Forelimb muscle (tissue), 1 donor: ENCODE measurements at regions not wholly inside any gene's neighbourhood (a gene's known extent, or its start where the extent isn't known, plus 50 kb on each side); places are given as distances from the start of the nearest gene placed in this dataset.

Source experiments
- DNase-seq: peaks from one replicate; pipeline ENCODE4 v3.0.0-alpha.2; 2013; ENCODE audit warnings: low read depth

DNA sequence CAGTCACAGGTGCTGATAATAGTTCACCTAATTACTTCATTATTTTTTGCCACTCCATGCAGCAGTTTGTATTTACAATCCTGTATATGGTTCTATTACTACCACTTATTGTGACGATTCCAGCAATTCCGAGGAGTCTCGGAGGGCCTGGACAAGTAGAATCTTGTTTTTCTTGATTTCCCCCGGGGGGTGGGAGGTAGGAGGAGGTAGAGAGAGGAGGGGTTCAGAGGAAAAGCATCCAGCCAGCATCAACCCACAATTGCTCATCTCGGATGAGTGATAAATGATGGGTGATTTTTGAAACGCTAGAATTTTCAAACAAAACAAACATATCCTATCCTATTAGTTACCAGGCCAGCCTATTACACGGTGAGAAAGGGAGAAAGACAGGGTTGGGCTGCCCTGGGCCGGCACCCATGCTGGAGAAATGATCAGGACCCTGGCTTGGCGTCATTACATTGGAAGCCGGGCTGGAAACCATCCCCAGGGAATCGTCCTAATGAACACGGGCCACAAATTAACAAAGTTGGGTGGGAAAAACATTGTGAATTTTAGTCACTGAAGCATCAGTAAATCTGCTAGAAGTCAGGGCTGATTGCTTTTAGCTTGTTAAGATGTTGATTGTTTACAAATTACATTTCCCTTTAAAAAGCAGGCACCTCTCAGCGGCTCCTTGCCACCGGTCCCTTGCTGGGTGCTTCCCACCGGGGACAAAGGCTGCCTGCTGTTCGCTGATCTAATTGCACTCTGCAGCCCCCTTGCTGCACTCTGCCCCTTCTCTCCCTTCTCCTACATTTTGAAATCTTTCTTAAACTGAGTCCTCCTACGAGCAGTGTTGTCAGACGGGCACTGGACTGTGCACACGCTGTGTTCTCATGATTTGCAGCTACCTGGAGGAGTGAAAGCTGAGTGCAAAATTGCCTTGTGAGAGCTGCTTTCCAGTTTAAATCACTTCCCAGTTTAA, 95.5 kb downstream of the FAM204A start:
- DNase-seq: no peak

- DNase-seq: no peak
These were observed 98.2 kb downstream of the FAM204A start for GRCh38 chr10:118243907-118244306.

DNA sequence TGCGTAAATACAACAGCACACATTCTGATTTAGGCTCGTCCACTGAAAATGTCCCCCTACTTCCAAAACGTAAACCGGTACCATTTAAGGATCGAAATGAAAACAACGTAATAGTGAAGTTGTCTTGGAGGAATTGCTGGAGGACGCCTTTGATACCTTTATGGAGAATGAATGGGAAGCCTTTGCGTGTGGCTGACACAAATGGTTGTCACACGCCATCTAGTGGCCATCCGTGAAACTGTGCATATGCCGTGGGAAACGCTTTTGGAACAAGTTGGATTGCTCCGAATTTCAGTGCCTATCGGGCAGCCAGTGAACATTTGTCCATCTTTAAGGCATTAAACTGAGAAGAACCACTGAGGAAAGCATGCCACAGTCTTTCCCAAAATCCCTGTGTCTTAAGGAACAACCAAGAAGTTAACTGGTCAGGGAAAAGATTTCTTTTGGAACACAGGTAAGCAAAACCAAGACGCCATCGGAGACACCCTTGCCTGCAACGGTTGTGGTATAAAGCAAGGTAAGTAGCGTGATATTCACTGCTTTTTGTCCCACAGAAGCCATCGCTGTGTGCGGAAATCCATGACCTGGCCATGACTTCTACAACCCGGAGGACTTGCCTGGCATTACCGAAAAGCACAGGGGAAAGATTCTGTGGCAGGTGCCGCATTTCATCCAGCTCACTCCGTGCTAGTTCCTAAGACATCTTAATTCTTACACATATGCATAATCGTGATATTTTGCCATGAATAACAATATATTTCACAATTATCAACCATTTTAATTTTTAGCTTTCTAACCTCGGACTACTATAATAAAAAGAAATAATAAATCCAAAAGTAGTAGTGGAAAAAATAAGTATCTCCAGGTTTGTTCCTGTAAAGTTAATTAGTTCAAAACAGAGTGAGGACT, 100.6 kb downstream of the FAM204A start:
- DNase-seq: peak; percentile 78

DNA sequence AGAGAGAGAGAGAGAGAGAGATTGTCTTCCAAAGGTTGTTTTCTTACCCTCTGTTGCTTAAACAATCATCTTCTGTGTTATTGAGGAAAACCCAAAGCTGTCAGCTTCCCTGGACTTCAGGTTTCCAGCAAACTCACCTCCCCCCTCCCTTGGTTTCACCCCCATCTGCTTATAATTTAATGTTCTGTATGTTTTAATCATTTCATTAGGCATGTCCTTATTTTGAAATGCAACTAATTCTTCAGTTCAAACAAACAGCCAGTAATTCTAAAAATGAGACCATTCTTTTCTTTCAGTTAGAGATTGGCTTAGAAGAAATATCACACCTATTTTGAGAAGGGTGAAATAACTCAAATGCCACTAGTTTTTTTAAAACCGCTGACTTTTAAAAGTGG, 102.9 kb downstream of the FAM204A start:
- DNase-seq: no peak

DNA sequence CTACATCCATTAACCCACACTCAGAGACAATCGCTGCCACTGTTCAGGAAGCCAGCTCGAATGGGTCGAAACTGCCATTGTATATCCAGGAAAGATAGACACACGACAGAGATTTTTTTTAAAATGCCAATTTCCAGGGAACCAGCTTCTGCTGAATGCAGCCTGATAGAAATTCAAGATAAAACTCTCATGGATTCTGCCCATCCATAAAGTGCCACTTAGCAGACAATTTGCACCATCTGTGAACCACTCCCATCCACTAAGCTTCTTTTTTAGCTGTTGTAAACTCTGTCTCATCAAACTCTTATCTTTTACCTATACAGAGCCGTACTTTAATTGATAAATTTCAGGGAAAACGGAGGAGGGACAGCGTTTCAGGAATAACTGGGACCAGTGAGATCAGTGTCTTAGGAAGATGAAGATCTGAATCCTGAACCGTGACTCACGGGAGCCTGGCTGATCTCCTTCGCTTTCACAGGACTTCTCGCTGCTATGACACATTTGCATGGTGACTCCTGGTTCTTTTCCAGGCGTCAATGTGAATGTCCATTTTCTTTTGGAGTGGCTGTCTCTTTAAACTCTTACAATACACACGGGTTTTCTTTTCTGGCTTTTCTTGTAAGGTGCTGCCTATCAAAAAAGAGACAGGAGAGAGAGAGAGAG, 103.4 kb downstream of the FAM204A start:
- DNase-seq: no peak

GRCh38 chr10:118237930-118238329, 104.2 kb downstream of the FAM204A start:
- DNase-seq: no peak

GRCh38 chr10:118234683-118235082, 107.4 kb downstream of the FAM204A start:
- DNase-seq: peak; percentile 89

DNA sequence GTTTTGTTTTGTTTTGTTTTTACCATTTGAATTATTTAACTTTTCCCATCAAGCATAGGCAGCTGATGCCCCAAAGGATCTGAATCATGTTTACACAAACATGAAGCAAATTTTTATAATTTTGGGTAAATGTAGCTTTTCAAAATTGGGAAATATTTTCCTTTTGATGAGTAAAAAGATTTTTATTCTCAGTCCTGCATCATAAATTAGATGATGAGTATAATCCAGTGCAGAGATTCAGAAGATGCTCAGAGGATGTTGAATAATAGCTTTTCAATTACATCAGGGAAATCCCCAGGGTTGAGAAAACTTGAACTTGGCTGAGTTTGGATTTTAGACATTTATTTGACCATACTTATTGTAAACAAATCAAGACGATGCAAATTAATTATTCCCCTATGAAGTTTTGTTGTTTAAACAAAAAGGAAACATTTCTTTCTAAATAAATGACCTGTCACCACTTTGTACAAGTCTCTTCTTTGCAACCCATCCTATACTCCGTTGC, 121.7 kb downstream of the FAM204A start:
- peak; percentile 26 for DNase-seq

DNA sequence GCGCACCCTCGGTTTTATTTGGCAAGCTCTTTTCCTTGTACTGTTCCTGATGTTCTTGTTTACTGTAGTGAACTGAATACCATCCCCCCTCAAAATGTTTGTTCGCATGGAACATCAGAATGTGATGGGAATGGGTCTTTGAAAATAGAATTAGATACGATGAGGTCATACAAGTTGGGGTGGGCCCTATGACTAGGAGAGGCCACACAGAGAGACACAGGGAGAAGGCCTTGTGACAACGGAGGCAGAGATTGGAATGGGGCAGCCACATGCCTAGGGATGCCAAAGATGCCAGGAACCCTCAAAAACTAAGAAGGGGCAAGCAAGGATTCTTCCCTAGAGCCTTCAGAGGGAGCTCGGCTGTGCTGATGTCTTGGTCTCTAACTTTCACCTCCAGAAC, 123.6 kb downstream of the FAM204A start:
- DNase-seq: no peak

DNA sequence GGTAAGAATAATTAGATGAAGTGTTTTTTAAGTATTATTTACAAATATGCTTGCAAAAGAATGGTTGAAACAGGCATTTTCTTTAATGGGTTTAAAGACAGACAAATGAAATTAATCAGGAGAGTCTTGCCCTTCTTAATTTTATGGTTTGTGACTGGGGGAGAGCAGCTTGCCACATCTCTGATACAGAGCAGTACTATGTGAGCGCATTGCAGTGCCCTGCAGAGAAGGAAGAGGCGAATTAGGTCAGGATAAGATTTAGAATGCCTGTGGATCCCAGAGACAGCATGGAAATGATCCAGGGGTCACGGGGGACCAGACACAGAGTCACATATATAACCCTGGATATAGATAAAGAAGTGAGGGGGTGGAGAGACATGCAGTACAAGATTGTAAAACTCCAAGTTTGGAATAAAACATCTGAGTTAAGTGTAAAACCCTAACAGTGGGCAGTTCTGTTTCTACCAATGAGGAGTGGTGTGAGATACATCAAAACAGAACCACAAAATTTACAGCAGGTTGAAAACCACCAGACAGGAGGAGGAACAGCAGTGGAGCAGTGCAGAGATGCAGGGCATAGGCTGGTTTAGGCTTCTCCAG, 125.5 kb downstream of the FAM204A start:
- DNase-seq: no peak

GRCh38 chr10:118216020-118216419, 126.1 kb downstream of the FAM204A start:
- no peak for DNase-seq

GRCh38 chr10:118214776-118215175, 127.3 kb downstream of the FAM204A start:
- no peak for DNase-seq

- no peak for DNase-seq
These were observed 128.7 kb downstream of the FAM204A start for GRCh38 chr10:118213436-118213835.

DNA sequence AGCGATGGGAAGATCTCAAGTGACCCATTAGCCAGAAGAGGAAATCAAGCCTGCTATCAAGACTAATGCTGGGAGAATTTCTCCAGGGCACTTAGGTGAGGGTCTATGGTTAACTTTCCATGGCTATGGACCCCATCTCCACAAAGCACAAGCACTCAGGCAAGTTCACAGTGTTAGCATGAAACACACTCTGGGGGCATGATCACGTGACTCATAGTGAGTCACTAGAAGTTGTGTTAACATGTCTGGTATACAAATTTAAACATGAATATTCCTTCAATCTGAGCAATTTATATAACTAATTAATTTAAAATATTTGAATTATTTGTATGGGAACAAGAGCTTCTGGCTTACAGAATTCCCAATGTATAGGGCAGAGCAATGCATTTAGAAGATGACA, 131.8 kb downstream of the FAM204A start:
- no peak for DNase-seq

- DNase-seq: no peak
These were observed 132.9 kb downstream of the FAM204A start for GRCh38 chr10:118209215-118209614.

DNA sequence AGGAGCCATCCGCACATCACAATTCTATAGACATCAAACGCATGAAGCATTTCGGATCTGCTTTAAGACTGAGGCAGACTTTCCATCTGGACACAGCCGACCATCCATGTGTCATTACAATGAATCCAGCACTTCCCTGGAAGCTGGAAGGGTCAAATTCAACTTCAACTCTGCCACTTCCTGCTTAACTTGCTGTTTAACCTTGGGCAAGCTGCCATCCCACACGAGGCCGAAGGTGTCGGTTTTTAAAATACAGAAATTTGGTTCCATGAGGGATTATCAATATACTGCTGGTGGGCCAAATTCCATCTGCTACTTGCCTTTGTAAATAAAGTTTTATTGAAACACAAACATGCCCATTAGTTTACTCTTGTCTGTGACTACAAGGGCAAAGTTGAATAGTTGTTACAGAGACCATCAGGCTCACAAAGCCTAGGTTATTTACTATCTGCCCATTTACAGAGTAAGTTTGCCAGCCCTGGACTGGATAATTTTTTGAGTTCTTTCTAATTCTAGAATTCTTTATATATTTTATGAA, 134.6 kb downstream of the FAM204A start:
- no peak for DNase-seq

DNA sequence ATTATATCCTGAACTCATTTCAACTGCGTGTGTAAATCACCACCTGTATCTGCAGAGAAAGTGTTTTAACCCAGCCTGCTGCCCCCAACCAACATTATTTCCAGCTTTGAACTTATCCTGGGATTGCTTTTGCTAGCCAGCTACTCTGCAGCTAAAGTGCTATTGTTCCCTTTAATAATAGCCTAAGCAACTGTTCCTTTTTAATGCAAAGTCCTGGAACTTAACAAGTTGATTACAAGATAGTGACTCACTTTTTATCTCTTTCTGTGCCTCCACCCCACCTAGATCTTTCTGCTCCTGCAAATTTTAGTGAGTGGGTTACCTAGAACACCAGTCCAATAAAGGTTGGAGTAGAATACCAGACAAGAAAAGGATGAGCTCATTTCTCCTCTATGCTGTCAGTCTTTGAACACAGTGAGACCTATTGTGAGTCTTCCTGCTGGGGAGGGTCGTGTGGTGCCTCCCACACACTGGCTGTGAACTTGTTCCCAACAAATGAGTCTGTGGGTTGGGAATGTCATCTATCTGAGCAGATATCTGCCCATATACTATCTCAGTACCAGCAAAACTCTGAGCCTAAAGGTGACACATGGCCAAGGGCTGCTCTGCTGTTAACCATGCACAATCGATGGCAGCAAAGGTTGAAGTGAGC, 137.7 kb downstream of the FAM204A start:
- no peak for DNase-seq

- no peak for DNase-seq
These were observed 138.7 kb downstream of the FAM204A start for GRCh38 chr10:118203461-118203860.

DNA sequence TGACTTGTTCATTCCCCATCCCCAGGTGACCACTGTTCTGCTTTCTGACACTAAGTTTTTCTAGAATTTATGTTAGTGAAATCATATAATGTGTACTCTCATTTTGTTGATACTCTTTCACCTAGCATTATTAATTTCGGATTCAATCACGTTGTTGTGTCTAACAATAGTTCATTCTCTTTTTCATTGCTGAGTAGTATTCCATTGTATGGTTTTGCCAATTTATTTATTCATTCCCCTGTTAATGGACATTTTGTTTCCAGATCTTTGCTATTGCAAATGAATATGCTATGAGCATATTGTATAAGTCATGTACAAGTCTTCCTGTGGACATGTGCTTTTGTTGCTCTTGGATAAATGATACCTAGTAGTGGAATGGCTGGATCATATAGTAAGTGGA, 146.4 kb downstream of the FAM204A start:
- no peak for DNase-seq

DNA sequence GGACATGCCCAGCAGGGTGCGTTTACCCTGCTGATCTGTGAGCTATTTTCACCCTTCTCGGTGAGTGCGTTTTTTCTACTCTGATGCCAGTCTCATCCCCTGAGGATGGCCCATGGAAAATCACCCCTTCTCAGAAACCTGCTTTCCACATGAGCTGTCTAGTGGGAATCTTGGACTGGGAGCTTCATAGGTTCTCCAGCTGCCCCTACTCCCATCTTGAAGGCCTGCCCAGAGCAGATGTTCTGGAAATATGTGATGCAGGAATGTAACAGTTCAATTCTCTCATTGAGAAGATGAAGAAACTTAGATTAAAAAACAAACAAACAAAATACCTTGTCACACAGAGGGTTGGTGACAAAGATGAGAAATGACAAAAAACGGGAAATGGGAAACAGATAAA, 146.9 kb upstream of the RAB11FIP2 start:
- DNase-seq: no peak

GRCh38 chr10:118181021-118181420, 134.3 kb upstream of the RAB11FIP2 start:
- no peak for DNase-seq
